SW480 (cell line): ENCODE measurements at regions not wholly inside any gene's neighbourhood (a gene's known extent, or its start where the extent isn't known, plus 50 kb on each side); places are given as distances from the start of the nearest gene placed in this dataset.

Source experiments
- DNase-seq: peaks from one replicate; pipeline ENCODE4 v3.0.0-alpha.2; 2016; ENCODE audit warnings: low spot score

DNA sequence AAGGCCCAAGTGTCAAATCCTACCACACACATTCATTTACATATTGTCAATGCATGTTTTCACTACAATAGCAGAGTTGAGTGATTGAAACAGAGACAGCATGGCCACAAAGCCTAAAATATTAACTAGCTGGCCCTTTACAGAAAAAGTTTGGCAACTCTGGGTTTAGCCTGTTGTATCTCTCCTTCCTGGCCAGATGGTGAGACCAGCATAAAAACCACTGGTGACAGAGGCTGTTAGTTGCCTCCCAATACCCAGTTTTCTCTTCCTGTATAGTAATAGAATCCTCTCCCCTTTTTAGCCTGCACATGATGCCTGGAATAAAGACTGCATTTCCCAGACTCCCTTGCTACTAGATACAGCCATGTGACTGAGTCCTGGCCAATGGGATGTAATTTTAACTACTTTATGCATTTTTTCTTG, 100.0 kb upstream of the TAB2 start:
- peak; percentile 6 for DNase-seq

DNA sequence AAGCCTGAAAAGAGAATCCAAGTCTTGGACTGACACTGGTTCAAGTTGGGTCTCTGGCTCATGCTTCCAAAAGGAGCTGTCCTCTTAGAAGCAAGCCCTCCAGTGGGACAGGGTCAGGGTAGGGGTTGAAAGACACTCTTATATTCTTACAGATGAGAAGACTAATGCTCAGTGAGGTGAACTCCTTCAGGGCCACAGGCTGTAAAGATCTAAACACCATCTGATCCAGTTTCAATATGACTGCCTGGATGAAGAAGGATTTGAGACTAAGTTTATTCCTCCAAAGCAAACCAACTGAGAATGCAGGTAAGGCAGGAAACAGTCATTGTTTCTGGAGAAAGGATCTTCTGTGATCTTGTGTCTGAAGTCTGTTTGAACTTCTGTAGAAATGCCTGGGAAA, 99.0 kb upstream of the TAB2 start:
- no peak for DNase-seq

DNA sequence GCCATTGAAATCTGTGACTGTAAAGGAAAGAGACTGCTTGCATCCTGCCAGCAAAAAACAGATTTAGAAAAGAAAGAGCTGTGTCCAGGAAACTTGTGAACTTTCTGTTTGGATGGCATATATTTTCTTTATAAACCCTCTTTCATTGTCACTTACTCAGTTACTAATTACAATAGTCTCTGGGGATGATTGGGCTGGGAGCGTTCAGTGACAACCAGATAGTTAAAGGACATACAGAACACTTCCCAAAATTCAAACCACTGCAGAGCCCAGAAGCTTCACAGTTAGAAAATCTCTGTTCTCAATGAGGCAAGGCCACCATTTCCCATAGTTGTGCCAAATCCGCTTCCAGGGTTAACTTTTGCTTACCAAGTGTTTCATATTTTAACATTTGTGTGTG, 98.6 kb upstream of the TAB2 start:
- DNase-seq = no peak

DNA sequence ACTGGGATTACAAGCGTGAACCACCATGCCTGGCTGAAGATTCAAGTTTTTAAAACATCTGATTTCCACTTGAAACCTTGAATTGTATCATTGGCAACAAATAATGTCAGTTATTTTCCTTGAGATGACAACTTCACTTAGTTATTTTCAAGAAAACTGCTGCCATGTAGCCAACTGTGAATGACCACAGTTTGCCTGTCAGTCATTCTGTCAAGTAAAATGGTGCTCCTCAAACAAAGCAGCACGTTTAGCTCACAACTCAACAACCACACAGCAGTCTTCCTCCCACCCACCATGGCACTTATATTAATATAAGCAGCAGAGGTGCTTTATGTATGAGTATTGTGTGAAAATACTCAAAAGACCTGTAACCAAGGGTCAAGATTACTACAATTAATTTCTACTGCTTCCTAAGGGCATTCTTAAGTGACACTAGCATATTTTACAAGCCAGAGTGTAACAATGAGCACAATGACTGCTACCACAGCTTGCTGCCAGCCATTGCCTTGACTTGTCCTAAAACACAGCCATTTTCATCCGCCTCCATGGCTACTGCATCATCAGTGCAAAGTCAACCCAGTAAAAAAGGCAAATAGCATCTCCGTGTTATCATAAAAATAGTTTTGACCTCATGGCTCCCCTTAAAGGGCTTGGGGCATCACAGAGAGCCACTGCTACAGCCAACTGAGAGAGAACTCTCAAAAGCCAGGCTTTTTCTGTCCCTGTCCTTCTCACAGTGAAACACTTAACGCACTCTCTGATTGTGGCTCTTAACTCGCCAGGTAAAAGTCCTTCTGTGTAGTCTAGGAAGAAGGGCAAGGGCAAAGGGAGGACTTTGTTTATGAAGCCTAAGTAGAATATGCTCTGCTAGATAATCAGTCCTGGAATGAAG, 96.4 kb upstream of the TAB2 start:
- DNase-seq = no peak

DNA sequence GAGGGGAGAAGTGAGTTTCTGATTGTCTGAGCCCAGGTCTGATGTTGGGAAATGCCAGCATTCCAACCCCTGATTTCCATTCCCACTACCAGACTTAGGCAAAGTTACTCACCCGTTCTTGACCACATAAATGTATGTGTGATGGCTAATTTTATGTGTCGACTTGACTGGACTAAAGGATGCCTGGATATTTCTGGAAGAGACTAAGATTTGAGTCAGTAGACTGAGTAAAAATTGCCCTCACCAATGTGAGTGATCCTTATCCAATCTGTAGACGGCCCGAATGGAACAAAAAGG, 95.8 kb upstream of the TAB2 start:
- DNase-seq = no peak

DNA sequence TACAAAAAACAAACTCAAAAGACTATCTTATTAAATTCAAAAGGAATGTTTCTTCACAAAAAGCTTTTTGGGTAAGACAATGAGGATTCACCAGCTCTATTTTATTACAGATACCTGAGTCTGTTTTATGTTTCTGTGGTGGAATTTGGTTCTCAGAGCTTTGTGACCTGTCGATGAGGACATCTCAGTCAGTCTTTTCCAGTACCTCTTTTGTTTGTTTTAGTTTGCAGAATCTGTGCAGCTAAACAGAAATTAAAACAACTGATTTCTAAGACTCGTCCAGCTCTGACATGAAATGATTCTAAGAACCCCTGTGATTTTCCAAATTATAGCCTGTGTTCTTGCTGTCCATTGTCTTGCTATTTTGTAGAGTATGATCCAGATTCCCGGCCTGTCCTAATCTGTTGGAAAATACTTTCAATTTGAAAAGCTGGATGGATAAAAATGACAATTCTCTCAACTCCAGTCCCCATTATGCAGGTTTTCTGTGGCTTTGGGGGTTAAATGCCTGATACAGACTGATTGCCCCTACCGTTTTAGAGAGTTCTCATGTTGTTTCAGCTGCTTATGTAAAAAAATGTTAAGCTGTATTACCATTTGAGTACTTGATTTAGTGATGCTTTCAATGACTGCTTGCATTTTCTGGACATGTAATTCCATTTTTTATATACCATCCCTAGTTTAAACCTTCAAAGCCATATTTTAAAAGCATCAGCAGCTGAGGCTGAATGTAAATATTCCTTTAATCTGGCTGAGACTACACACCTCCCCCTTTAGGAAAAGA, 94.2 kb upstream of the TAB2 start:
- no peak for DNase-seq

DNA sequence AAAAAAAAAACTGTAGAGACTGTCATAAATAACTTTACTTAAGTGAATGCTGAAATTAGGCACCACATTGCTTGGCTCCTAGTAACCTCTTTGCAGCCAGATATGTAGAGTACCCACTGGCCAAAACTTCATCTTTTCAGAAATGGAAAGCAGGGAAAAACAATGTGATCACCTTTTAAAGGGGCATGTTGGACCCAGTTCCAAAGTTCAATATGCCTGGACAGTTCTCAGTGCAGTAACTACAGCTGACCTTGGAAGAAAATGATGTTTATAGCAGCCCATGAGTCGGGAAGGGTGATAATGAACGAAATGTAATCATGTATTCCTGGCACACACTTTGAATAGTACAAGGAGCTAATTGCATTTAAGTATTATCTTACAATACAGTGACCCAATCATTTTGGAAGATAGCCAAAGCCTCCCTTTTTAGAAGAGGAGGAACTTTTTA, 93.6 kb upstream of the TAB2 start:
- DNase-seq = no peak

DNA sequence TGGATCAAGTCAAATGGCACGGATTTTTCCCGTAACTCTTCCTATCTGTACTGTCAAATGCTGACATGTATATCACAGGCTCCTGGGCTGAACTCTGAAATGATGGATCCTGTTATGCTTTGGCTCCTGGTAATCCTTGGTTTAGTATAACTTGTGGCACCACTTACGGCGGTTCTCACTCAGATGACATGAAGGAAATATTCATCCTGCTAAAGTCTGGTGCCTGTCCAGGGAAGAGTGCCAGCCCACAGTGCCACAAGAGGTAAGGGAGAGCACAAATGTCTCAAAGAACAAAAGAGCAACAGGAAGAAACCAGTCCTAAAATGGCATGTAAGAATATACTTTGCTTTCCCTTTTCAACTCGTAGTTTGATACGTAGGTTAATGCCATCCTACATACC, 93.1 kb upstream of the TAB2 start:
- DNase-seq = no peak

DNA sequence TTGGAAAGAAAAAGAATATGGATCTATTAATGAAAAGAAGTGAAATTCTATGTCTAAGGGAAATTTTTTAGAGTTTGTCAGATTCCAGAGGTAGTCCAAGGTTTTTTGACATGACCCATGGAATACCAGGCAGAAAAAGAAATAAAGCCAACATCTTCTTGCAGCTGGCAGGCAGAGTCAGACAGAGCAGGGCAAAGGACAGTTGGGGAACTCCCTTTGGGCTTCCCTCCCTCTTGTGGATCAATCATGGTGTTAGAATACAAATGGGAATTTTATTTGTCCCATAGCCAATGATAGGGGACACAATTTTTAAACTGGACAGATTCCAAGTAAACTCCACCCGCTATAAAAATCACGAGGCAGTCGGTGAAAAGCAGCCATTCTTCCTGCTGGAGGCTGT, 92.1 kb upstream of the TAB2 start:
- no peak for DNase-seq

DNA sequence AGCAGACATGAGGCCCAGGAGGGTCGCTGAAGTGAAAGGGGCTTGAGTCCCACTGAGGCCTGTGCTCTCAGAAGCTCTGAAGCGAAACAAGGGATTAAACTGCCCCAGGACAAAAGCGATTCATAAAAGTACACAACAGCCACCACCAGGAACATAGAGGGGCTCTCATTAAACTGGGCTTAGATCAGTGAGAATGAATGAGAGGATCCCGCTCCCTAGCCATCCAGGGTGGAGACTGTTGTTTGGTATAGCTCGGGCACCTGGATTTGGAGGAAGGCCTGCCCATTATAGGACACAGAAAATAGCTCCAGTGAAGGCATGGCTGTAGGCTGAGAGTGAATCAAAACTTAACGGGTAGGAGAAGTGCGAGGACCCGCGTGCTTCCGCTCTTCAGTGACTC, 91.6 kb upstream of the TAB2 start:
- no peak for DNase-seq

DNA sequence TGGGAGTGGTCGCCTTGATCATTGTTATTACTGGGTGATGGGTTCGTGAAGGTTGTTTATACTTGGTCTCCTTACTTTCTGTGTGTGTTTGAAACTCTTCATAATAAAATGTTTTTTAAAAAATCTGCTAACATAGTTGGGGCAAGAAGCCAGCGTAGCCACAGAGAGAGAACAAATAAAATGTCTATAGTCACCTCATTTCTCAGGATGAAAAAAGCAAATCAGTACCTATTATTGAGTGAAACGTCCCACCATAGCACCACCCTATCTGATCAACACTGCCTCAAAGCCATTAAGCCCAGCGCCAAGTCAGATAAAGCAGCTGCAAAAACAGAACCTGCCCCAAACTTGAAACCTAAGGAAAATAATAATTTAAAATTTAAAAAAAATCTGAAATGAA, 89.7 kb upstream of the TAB2 start:
- DNase-seq = no peak

DNA sequence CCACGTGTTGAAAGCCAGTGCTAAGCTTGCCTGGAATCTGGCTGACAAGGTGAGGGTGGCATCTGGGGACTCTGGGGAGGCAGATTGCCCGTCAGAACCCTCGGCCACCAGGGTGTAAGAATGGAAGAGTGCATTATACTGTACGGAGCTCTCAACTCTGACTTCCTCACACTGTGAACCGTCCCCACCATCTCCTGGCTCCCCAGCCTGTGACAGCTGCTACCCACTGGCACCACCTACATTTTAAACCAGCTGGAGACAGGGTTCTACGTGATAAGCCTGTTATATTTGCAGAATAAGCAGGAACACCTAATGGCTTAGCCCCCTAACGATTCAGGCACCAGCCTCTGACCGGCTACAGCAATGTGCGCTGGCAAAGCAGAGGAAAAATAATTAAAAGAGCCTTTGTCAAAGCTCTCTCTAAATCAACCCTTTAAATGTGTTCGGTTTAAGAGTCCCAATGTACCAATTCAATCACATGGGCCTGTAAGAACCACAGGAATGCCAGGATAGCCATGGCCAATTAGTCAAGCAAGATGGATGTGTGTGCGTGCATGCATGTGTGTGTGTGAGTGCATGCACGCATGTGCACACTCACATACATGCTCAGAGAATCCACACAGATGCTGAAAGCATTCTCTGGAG, 89.1 kb upstream of the TAB2 start:
- DNase-seq = no peak

DNA sequence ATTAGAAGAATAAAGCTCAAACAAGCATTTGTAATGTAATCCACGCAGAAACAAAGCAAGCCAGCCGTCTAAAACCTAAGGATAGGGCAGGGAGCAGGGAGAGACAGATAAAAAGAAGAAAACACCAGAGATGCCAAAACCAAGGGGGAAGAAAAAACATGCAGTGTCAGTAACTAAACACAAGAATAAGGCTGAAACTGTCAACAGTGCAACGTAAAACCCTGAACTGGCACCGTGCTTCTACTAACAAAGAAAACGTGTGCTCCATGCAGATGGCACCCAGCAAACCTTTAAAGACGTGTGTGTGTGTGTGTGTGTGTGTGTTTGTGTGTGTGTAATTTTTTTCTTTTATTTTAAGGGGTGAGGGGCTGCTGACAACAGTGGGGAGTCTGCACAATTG, 88.4 kb upstream of the TAB2 start:
- DNase-seq = no peak

DNA sequence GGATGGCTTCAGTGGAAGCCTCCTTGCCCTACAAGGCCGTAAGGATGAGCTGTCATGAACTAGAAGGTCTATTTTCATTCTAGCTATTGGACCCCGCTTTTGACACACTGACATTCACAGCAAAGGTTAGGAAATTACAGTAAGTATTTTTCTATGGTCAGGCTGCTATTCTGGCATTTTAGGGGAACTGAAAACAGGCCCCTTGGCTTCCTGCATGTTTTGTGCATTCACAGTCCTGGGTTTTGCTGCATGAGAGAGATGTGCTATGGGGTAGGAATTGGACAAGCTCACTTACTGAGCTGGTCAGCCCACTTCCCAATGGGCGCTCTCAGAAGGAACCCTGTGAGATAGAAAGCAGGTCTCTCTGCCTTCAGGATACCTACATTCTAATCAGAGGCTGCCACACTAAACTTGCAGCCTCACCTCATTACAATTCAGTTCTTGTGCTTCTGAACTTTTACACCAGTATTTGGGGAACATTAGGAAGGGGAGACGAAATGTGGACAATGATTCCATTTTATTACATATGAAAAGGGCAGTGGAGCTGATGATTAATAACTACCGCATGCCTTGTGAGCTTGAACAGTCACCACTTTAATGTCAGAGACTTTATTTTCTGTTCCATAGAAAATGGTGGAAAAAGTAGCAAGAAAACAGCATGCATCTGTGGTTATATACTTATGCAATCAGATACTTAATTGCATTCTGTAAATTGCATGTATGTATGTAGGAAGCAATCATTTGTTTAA, 86.6 kb upstream of the TAB2 start:
- DNase-seq = no peak

DNA sequence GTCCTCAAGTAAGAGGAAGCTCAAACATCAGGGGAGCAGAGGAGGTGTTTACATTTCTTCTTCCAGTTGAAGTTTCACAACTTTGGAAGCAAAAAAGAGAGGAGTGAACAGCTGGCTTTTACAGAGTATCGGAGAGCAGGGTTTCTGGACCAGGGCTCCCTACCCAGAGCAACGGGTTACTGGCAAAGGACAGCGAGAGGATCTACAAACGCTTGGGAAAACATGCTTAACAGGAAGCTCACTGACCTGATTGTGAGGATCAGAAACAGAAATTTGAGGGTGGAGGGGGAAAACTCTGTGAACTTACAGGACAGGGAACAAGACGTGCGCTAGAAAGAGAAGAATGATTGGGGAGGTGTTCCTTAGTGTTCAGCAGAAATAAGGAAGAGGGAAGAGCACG, 85.7 kb upstream of the TAB2 start:
- DNase-seq = no peak

DNA sequence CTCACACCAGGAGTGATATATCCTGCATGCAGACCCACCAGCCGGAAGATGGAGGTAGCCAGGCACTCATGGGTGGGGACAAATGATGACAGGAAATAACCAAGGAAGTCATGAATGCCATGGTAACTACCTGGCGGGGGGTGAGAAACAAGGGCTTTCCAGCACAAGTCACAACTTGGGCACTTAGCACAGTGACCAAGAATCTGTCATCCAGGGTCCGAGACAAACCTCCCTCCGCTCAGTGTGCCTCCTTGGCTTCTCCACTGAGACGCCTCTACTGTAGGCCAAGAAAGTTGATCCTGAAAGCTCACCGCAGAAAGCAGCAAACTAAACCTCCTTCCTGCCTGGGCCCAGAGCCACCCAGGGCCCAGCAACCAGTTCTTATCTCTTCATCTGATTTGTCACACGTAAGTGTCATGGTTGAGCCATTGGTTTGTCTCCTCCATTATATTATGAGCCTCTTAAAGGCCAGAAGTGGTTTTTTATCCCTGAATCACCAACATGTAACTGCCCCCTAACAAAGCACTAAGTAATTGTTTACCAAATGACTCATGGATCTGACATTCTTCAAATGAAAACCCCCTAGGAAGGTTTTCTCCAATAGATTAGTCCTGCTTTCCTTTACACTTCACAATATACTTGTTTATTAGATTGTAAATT, 84.3 kb upstream of the TAB2 start:
- peak; percentile 87 for DNase-seq

DNA sequence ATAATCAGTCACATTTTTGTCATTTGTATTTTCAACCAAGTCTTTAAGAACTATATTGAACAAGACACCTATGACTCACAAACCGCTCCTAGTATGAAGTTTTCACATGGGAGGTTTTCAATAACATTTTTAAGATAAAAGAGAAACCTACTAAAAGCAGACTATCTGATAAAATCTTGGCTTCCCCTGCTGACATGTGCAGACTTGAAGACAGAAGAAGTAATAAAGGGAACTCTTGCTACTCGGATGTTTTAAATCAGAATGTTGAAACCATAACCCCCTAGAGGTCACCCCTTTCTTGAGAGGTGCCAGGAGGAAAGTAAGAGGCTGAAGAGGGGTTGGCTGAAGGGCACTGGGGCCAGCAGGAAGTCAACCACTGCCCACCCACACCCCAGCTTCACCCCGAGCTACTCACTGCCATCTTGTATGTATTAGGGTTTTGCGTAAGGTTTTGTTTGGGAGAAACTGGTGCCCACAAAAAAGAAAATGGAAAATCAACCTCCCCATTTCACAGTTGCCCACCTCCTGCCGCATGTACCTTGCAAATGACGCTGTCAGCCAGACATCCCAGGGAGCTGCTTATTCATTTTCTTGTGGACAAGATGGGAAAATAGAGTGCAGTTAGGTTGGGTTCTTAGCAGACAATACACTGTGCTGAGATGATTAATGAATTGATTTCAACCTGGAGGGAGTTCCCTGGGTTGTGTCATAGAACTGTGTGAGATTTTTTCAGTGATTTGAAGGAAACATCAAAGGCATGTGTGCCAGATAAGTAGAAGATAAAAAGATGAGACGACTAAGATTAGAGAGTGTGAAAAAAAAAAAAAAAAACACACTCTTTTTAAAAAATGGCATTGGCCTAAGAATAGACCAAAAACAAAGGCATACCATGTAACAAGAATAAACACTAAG, 83.2 kb upstream of the TAB2 start:
- DNase-seq = peak; percentile 46

DNA sequence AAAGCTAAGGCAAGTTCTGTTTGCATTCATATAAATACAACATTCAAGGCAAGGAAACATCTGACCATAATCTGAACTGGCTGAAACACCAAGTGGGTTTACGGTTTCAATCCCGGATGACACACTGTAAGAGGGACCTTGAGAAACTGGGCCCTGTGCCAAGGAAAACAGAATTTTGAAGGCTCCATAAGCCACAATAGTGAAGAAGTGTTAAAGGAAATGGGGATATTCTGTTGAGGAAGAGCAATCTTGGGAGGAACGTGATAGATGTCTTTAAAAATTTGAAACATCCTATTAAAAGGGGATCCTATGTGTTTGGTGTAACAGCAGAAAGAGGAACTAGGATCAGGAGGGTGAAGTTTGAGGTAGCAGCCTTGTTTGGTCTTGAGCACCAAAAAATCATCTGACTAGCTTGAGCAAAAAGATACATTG, 82.4 kb upstream of the TAB2 start:
- DNase-seq = peak; percentile 4

DNA sequence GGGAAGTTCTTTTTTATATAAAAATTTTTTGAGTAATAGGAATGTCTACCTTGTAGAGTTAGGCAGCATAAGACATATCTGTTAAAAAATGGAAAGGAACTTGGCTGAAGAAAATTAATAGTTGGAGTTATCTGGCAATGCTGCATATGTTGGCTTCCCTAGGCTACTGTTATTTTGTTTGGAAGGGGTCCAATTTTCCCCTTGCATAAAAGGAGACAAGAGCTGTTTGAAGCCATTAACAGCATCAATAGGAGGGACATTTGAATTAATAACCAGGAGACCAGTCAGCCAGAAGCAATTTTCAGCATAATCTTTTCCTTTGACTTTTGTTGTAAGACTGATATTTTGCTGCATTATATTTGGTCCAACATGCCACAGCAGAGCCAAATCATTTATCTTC, 80.9 kb upstream of the TAB2 start:
- no peak for DNase-seq

DNA sequence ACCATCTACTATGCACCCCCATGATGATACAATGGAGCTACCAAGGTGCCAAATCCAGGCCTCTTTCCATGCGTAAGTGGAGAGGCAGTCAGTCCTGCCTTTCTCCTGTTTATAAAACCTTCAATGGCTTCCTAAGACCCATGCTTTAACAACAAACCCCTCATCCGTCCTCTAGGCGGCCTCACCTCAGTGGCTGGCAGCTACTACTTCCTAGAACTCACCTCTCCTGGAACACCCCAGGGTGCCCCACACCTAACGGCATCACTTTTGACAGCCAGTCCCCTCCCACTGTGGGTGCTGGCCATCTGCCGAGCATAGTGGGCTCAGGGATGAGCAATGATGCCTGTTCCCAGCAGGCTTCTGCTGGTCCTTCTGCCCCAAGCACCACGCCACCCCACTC, 80.0 kb upstream of the TAB2 start:
- no peak for DNase-seq
